Ovary (tissue), 7 donors: ENCODE measurements at regions not wholly inside any gene's neighbourhood (a gene's known extent, or its start where the extent isn't known, plus 50 kb on each side); places are given as distances from the start of the nearest gene placed in this dataset.

ENCODE experiments used
- DNase-seq, 5 donors: peaks; one replicate each; pipeline ENCODE4 v3.0.0-alpha.2; 2019 to 2020
- H3K27ac ChIP-seq, 2 donors: fragments of 200-600 bp; one replicate each; pipeline versions ENCODE4 v1.5.1 to v1.8.0; 2019 to 2022
- H3K27me3 ChIP-seq: fragments of 200-600 bp; one replicate; pipeline ENCODE4 v1.8.0; 2022
- H3K36me3 ChIP-seq: fragments of 200-600 bp; sonication (generic); one replicate; pipeline ENCODE4 v1.5.1; 2019
- H3K4me1 ChIP-seq: one replicate; pipeline ENCODE4 v1.8.1; 2013; ENCODE audit warnings: mild to moderate bottlenecking, moderate library complexity; ENCODE audit not compliant: insufficient read depth
- H3K4me3 ChIP-seq: fragments of 200-600 bp; sonication (generic); one replicate; pipeline ENCODE4 v1.5.1; 2017
- H3K9me3 ChIP-seq, 2 donors: fragments of 200-600 bp in 1 of 2; sonication (generic) in 1 of 2; one replicate each; pipeline versions ENCODE4 v1.5.1 to v1.8.1; 2013 to 2019; ENCODE audit warnings: mild to moderate bottlenecking in 1 of 2, moderate library complexity in 1 of 2
- EP300 ChIP-seq: sonication (generic); formaldehyde crosslinking; IDR thresholded peaks from one replicate; pipeline ENCODE4 v1.6.1; 2017; ENCODE audit warnings: antibody characterized with exemption
- POLR2A ChIP-seq: fragments of 450-650 bp; IDR thresholded peaks from one replicate; pipeline ENCODE4 v1.6.1; 2017; ENCODE audit warnings: antibody characterized with exemption, mild to moderate bottlenecking, moderate library complexity
- WGBS, 3 donors: extraction: QIAGEN DNeasy Blood & Tissue Kit in 1 of 3; methylation state at CpG; one replicate each; pipeline versions ENCODE4 v1.1.5 to v1.1.7; 2013 to 2017; 5-methylcytosine and 5-hydroxymethylcytosine counted together
- intact Hi-C, 4 donors: fragments of 100-400 bp; cut with DNase I; formaldehyde crosslinking; loops; one replicate each; pipeline versions ENCODE4 v1.11.0 to v1.15.1; 2022 to 2023
- TF ChIP-seq, protein P1 (sequence below), 3 donors: fragments of 450-650 bp in 2 of 3; fragments of 200-600 bp in 1 of 3; IDR thresholded peaks; one replicate each; pipeline versions ENCODE4 v1.5.1 to v1.8.0; 2016 to 2022; ENCODE audit warnings: antibody characterized with exemption in 3 of 3, mild to moderate bottlenecking in 1 of 3
- donor health status: DM: no; HTN: no; CAD: no; lungs with moderate emphysema.
- donor health status: DM: no; HTN: no; CAD: no.
- donor health status: Bipolar disorder and iron deficiency.
- donor health status: DM: no; HTN: no; CAD: no.
- donor health status: DM: yes; HTN: yes; CAD: no.

DNA sequence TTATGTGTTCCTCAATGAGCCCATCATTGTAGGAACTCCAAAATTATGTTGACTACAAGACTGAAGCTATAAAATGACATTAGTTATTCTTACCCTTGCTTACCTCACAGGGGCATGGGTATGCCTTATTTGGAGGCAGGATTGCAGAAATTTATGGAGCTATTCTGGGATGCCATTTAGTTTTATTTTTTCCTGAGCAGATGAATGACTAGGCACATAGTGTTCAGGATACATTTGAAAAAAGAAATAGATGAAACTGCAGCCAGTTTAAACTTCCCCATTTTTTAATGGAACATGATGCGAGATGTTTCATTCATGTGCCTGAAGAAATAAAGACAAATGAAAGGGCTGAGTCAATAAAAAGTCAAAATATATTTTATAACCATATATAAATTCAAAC lies 399.2 kb upstream of the JAG1 start:
- Histone ChIP-seq H3K4me3 (no peak overlapping the region), H3K4me1 (no peaks in the 10 kb centered on the region), H3K27ac (no peak overlapping the region), H3K27me3 (no peaks in the 10 kb centered on the region), H3K9me3 (no peaks in the 10 kb centered on the region), H3K36me3 (no peaks in the 10 kb centered on the region)
- DNase-seq = no peak
- 78 to 92% (median 84%) methylated on average over 1 of the region's 1 CpG for WGBS, 3 donors
- no peak for TF ChIP-seq POLR2A
- TF ChIP-seq EP300 = no peak
- TF ChIP-seq, protein P1, sequence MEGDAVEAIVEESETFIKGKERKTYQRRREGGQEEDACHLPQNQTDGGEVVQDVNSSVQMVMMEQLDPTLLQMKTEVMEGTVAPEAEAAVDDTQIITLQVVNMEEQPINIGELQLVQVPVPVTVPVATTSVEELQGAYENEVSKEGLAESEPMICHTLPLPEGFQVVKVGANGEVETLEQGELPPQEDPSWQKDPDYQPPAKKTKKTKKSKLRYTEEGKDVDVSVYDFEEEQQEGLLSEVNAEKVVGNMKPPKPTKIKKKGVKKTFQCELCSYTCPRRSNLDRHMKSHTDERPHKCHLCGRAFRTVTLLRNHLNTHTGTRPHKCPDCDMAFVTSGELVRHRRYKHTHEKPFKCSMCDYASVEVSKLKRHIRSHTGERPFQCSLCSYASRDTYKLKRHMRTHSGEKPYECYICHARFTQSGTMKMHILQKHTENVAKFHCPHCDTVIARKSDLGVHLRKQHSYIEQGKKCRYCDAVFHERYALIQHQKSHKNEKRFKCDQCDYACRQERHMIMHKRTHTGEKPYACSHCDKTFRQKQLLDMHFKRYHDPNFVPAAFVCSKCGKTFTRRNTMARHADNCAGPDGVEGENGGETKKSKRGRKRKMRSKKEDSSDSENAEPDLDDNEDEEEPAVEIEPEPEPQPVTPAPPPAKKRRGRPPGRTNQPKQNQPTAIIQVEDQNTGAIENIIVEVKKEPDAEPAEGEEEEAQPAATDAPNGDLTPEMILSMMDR (IDR thresholded peaks at IDR 0.05) = no peak
- intact Hi-C loops = no loop called here

DNA sequence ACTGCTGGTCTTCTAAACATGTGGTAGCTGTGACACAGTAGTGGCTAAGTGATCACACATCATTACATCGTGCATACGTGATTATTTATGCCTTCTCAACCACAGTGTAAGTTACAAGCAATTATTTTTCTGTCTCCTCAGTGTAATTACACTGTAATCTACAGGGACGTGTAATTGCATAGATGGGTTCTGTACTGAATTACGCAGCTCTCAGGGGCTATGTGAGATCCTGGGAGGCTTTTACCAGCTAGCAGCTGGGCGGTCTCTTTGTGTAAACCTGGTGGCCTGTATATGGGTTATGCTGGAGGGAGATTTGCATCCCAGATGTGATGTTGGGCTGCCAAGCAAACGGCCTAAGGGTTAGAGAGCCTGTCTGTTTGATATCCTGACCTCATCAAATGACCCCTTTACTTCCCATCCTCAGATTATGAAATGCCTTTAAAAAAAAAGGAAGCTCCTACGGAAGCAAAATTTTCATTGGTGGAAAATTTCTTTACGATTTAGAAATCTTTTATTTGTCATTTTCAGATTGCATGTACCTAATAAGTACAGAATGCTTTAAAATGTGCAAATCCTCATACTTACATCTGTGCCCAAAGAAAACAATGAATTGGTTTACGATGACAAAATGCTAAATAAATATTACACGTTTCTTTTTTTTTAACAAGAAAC lies 402.8 kb upstream of the JAG1 start:
- DNase-seq = no peak
- TF ChIP-seq, protein P1 (IDR thresholded peaks at IDR 0.05) = no peak
- TF ChIP-seq POLR2A = no peak
- no peak for TF ChIP-seq EP300
- Histone ChIP-seq H3K4me3 (no peak overlapping the region), H3K4me1 (no peaks in the 10 kb centered on the region), H3K27me3 (no peaks in the 10 kb centered on the region), H3K9me3 (no peaks in the 10 kb centered on the region), H3K36me3 (no peaks in the 10 kb centered on the region), H3K27ac (no peak overlapping the region)
- WGBS, 3 donors = 74 to 78% (median 76%) methylated on average over 10 of the region's 10 CpGs
- intact Hi-C loops = no loop called here

DNA sequence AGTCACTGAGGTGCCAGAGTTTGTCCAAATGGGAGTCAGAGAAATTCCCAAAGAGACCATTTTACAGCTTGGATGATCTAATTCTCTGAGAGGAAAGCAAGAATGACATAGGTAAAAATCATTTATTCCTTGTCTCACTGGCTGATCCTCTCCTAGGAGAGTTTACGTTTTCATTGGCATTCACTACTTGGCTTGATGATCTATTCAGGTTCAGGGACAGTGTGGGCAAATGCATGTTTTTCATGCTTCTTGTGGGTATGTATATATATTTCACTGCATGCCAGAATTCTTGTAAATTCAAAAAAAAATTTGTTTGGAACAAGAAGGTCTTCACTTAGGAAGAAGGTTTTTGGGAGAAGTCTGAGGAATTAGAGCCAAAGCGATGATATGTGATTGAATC lies 403.4 kb upstream of the JAG1 start:
- H3K36me3 ChIP-seq = no peaks in the 10 kb centered on the region
- no peak for DNase-seq
- no peaks in the 10 kb centered on the region for H3K9me3 ChIP-seq
- intact Hi-C loops = no loop called here
- no peaks in the 10 kb centered on the region for H3K4me1 ChIP-seq
- TF ChIP-seq, protein P1 (IDR thresholded peaks at IDR 0.05) = no peak
- TF ChIP-seq EP300 (no peak), POLR2A (no peak)
- H3K27me3 ChIP-seq = no peaks in the 10 kb centered on the region
- H3K4me3 ChIP-seq = no peak overlapping the region
- WGBS, 3 donors = 84 to 85% (median 85%) methylated on average over 2 of the region's 2 CpGs
- H3K27ac ChIP-seq = no peak overlapping the region

DNA sequence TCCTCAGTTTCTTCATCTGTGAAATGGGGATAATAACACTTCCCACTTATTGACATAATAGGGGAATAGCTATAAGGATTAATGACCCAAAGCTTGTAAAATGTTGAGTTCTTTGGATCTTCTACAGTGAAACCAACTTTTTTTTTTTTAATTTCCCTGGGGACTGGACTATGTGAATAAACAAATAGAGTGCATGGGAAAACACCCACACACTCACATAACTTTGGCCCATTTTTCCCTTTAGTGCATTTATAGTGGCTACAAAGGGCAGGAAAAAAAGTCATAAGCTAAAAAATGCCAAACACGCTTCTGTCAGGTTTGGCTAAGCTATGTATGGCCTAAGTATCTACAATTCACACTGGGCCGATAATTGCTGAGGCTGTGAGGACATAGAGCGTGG lies 406.2 kb upstream of the JAG1 start:
- Histone ChIP-seq H3K27ac (no peak overlapping the region), H3K4me1 (no peaks in the 10 kb centered on the region), H3K36me3 (no peaks in the 10 kb centered on the region), H3K9me3 (no peaks in the 10 kb centered on the region), H3K27me3 (no peaks in the 10 kb centered on the region), H3K4me3 (no peak overlapping the region)
- 81 to 85% (median 82%) methylated on average over 3 of the region's 3 CpGs for WGBS, 3 donors
- TF ChIP-seq, protein P1 (IDR thresholded peaks at IDR 0.05) = no peak
- TF ChIP-seq EP300 (no peak), POLR2A (no peak)
- DNase-seq = no peak
- intact Hi-C loops = no loop called here
